Stromal cell of bone marrow (primary cell): ENCODE measurements at regions not wholly inside any gene's neighbourhood (a gene's known extent, or its start where the extent isn't known, plus 50 kb on each side); places are given as distances from the start of the nearest gene placed in this dataset.

ENCODE experiments used
- DNase-seq: peaks from one replicate; pipeline ENCODE4 v3.0.0-alpha.2; 2012; ENCODE audit warnings: low read depth

DNA sequence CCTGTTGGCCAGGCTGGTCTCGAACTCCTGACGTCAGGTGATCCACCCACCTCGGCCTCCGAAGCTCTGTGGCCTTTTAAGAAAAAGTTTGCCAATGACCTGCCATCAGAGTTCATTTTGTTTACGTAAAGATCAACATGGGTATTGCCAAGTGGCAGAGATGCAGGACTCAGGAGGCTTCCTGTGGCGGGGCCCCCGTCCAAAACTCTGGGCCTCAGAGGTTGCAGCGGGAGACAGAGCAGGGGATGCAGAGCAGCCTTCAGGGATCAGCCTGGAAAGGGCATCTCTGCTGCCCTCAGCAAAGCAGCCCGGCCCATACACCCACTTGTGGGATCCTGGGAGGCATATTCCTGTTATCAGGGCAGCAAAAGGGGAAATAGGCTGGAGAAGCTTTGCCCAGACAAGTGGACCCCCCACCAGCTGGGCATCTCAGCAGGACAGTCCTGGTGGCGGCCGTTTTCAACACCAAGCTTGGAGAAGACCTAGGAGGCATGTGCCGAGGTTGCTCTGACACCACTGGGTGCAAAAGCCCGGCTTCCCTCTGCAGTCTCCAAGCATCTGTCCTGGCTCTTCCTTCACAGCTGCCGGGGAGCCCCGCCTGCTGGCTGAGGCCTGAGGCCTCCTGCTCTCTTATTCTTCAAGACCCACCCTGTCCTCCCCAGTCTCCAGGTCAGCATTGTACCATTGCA, 1152.4 kb downstream of the BRD1 start:
- no peak for DNase-seq

DNA sequence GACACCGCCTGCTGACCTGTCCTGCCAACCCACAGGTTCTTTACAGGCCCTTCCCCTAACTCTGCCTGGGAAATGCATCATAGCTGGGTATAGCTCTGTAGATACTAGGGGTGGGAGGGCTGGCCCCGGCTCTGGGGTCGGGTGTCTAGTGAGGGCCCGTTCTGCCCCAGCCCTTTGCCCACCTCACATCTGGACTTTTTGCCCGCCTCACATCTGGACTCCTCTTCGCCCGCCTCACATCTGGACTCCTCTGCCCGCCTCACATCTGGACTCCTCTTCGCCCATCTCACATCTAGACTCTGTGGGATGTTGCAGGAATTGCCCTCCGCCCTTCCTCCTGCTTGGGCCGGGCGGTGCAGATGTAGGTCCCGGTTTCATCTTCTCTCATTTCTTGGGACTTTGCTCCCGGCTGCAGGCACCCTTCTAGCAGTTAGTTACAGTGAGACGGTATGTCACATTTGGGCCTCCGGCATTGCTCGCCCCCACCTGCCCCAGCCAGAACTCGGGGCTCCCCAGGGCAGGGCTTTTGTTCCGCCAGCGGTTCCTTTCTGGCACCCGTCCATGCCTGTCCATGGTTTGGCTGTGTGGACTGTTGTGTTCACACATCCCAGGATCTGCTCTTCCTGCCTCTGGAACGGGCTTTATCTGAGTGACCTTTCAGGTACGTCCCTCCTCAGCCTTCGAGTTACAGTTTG, 1153.7 kb downstream of the BRD1 start:
- no peak for DNase-seq

- no peak for DNase-seq
Measured at GRCh38 chr22:48672387-48672786, 1155.3 kb downstream of the BRD1 start.

- DNase-seq, result no peak
Measured at GRCh38 chr22:48670731-48671130, 1156.9 kb downstream of the BRD1 start.

- DNase-seq, result no peak
Measured at GRCh38 chr22:48669986-48670716, 1157.5 kb downstream of the BRD1 start.

GRCh38 chr22:48669226-48669625, 1158.4 kb downstream of the BRD1 start:
- DNase-seq, result no peak

DNA sequence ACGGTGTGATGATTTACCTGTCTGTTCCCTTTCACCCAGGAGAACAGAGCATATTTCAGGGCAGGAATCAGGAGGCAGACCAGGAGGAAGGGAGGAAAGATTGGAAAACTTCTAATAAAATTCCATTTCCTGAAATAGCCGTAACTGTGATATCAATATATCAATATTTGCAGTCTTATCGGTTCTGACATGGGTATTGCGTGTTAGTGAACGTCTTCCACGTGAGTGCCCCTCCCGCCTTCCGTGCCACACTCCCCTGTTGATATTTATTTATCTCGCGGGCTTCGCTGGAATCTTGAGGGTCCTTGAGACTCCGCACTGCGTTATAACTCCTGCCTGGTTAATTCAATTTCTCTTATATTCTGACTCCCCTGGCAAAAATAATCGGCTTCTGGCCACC, 1160.4 kb downstream of the BRD1 start:
- DNase-seq, result no peak

DNA sequence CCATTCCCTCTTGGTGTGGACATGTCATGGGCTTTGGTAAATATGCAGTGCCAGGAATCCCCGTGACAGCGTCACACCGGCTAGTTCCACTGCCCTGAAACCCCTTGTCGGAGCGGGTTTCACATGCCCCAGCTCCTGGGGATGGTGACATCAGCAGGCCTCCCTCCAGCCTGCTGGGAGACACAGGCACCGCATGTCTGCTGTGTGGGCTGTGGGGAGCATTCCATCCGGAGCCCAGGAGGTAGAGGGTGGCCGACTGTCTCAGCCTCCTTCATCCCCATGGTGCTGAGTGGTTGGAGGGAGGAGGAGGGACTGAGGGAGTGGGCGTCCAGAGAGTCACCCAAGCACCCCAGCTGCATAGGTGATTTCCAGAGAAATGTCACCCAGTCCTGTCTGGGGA, 1161.1 kb downstream of the BRD1 start:
- DNase-seq, result no peak

DNA sequence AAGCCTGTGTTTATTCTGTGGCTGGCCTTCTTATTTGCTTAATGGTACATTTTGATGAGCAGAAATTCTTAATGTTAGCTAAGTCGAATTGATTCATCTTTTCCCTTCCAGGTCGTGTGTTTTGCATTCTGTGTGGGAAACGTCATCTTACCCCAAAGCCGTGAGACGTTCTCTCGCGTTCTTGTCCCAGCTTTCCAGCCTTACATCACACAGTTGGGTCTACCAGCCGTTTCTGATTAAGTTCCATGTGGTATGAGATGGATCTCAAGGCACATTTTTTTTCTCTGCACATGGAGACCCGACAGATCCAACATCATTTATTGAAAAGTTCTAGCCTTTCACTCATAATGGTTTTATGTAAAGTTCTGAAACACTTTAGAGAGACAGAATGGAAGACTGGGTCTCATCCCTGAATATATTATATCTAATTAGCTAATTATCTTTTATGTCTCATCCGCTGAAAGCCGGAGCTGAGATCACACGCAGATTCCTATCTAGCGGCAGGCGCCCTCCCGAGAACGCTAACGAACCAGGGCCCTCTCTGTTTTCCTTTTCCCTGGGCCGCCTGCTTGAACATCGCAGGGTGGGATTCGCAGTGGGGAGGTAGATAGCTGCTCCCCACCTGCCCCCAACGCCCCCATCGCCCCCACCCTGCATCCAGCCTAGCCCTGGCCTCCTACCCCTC, 1162.2 kb downstream of the BRD1 start:
- DNase-seq, result no peak

- no peak for DNase-seq
Measured at GRCh38 chr22:48664586-48664985, 1163.1 kb downstream of the BRD1 start.

GRCh38 chr22:48663297-48663696, 1164.4 kb downstream of the BRD1 start:
- DNase-seq, result no peak

DNA sequence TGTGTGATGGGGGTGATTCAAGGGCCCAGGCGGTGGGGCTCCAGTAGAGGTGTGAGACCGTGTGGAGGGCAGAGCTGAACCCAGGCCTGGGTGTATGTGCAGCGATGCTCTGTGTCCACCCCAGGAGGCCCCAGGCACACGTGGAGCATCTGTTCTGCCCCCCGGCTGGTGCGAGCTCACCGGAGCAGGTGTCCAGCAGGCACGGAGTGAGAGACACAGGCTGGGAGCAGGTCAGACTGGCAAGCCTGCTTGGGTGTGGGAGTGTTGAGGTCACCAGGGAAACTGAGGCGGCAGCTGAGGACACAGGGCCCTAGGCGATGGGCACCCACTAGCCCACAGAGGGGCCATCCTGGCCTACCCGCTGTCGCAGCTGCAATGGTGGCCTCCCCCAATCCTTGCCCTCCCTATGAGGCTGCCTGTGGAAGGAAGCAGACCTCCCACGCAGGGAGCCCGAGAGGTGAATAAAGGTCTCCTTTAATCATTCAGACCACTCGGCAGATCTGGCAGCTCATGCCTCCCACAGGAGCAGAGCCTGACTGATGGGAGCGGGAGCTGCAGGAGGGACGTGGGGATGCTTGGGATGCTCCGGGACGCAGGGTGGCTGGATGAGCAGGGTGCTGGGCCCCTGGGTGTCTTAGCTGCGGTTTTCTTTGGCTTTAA, 1165.1 kb downstream of the BRD1 start:
- DNase-seq, result no peak

GRCh38 chr22:48661984-48662383, 1165.7 kb downstream of the BRD1 start:
- no peak for DNase-seq

- no peak for DNase-seq
Measured at GRCh38 chr22:48660790-48661740, 1166.6 kb downstream of the BRD1 start.

DNA sequence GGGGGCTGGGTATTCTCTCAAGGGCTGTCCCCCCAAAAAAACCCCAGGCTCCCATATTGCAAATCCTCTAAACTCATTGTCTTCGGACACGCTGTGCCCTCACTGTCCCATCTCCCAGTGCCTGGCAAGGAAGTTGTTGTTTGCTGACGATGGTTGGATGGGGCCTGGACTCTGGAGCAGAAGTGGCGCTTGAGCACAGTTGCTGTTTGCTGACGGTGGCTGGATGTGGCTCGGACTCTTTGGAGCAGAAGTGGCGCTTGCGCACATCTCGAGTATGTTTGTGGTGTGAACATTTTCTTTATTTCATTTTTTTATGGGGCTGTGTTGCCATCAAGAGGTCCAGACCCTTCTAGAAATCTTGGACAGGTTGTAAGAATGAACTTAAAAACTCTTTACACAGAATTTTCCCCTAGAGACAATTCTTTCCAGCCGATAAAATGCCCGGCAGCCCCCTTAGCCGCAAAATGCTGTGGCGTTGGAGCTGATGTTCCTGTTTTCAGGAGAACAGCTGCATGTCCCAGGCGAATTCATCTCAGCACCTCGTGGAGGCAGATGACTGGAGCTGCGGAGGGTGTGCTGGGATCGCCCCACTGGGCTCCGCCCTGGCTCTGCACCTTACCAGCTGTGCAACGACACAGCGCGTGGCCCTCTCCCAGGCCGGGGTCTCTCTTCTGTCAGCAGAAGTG, 1167.4 kb downstream of the BRD1 start:
- DNase-seq, result no peak

DNA sequence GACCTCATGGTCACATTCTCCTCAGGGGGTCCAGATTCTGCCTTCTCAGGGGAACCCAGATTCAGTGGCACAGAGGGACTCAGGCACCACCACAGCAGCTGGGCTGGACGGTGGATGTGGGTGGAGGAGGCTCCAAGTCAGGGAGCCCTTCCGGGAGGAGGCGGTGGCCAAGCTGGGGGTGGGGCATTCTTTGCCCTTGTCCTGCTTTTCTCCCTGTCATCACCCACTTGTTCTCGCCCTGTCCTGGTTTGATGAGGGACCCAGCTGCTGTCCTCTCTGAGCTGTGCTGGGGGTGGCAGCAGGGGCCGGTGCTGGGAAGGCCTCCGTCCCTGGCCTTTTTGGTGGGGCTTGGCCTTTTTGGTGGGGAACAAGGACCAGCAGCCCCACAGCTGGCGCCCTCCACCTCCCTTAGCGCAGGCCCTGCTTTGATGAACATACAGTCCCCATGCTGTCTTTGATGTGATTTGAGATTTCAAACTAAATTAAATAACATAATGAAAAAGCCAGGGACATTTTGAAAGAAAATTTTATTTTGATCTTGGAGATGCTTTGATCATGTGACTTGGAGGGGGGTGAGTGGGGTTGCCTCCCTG, 1168.2 kb downstream of the BRD1 start:
- no peak for DNase-seq

- no peak for DNase-seq
Measured at GRCh38 chr22:48658871-48659270, 1168.8 kb downstream of the BRD1 start.

- no peak for DNase-seq
Measured at GRCh38 chr22:48658246-48658645, 1169.4 kb downstream of the BRD1 start.

- peak; percentile 53 for DNase-seq
Measured at GRCh38 chr22:48654492-48654891, 1173.2 kb downstream of the BRD1 start.

DNA sequence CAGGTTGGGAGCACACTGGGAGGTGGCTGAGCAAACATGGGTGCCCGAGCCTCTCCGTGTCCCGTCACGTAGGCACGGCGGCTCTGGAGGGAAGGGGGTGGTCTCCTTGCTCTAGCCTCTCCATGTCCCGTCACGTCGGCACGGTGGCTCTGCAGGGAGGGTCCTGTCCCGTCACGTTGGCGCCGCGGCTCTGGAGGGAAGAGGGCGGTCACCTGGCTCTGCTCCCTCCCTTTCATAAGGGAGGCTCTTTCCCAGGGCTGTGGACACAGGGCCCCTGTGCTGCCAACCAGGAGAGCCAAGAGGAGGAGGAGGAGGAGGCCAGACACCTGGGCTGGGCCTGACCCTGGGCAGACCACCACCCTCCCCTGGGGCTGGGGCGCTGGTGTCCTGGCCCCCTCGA, 1173.7 kb downstream of the BRD1 start:
- no peak for DNase-seq
